ENCODE measurements at regions not wholly inside any gene's neighbourhood (a gene's known extent, or its start where the extent isn't known, plus 50 kb on each side); places are given as distances from the start of the nearest gene placed in this dataset.

DNA sequence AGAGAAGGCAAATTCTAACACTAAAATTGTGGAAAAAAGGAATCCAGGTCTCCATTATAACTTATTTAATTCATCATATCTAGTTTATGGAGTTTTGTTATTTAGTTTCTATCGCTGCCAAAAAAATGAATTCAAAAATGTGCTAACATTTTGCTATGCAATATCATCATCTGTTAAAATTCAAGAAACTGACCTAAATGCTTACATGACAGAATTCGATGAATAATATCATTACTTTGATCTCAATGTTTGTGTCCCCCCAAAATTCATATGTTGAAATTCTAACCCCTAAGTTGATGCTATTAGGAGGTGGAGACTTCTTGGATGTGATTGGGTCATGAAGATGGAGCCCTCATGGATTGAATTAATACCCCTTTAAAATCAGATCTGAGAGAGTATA, 775.0 kb downstream of the PCDH17 start:
- TF ChIP-seq, protein P1, sequence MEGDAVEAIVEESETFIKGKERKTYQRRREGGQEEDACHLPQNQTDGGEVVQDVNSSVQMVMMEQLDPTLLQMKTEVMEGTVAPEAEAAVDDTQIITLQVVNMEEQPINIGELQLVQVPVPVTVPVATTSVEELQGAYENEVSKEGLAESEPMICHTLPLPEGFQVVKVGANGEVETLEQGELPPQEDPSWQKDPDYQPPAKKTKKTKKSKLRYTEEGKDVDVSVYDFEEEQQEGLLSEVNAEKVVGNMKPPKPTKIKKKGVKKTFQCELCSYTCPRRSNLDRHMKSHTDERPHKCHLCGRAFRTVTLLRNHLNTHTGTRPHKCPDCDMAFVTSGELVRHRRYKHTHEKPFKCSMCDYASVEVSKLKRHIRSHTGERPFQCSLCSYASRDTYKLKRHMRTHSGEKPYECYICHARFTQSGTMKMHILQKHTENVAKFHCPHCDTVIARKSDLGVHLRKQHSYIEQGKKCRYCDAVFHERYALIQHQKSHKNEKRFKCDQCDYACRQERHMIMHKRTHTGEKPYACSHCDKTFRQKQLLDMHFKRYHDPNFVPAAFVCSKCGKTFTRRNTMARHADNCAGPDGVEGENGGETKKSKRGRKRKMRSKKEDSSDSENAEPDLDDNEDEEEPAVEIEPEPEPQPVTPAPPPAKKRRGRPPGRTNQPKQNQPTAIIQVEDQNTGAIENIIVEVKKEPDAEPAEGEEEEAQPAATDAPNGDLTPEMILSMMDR (IDR thresholded peaks at IDR 0.05; ENCODE audit: insufficient read depth, low read length) = no peak
- TF ChIP-seq REST (IDR thresholded peaks at IDR 0.05; ENCODE audit: insufficient replicate concordance, low read depth) = no peak

Data from HL-60 (cell line).